H1 (cell line): ENCODE measurements at regions not wholly inside any gene's neighbourhood (a gene's known extent, or its start where the extent isn't known, plus 50 kb on each side); places are given as distances from the start of the nearest gene placed in this dataset.

Experiments
- CTCF ChIA-PET: fragments of 300-600 bp; sonication (Branson Sonifier 250); formaldehyde crosslinking; loops from one replicate; lab custom pipeline; 2021; ENCODE audit not compliant: partially characterized antibody; lab: Charles Lee
- POLR2A ChIA-PET: fragments of 300-600 bp; sonication (Branson Sonifier 250); formaldehyde crosslinking; loops from one replicate; lab custom pipeline; 2021; ENCODE audit warnings: inconsistent platforms; ENCODE audit not compliant: partially characterized antibody; lab: Charles Lee
- DNase-seq, 2 experiments: peaks; one replicate each; pipeline versions ENCODE4 v3.0.0 to v3.0.0-alpha.2; 2010 to 2022; ENCODE audit warnings: low spot score in 2 of 2, low read depth in 1 of 2, mixed read lengths in 1 of 2
- FAIRE-seq: peaks from 2 replicates; lab custom pipeline; 2011; peaks lifted over from hg19 to GRCh38; lab: Jason Lieb, UNC
- H2AFZ ChIP-seq: 2 replicates; pipeline ENCODE4 v1.8.1; 2012; ENCODE audit warnings: low read length, inconsistent platforms
- H2AK5ac ChIP-seq: 2 replicates; pipeline ENCODE4 v1.6.1; 2013; ENCODE audit warnings: low read depth, low read length
- H2BK120ac ChIP-seq: replicated peaks from 2 replicates; pipeline ENCODE3; 2013; ENCODE audit warnings: low read depth, low read length, inconsistent platforms
- H2BK12ac ChIP-seq: 2 replicates; pipeline ENCODE4 v1.6.1; 2013; ENCODE audit warnings: low read depth, low read length
- H2BK15ac ChIP-seq: 2 replicates; pipeline ENCODE4 v1.6.1; 2013; ENCODE audit warnings: low read length
- H2BK20ac ChIP-seq: 2 replicates; pipeline ENCODE4 v1.6.1; 2013; ENCODE audit warnings: low read length
- H2BK5ac ChIP-seq: 2 replicates; pipeline ENCODE4 v1.6.1; 2013; ENCODE audit warnings: low read depth, low read length
- H3K14ac ChIP-seq: 2 replicates; pipeline ENCODE4 v1.6.1; 2013; ENCODE audit warnings: inconsistent platforms; ENCODE audit not compliant: insufficient read length
- H3K18ac ChIP-seq: 2 replicates; pipeline ENCODE4 v1.6.1; 2013; ENCODE audit warnings: low read length; ENCODE audit errors: extremely low read depth
- H3K23ac ChIP-seq: 2 replicates; pipeline ENCODE4 v1.6.1; 2013; ENCODE audit warnings: inconsistent platforms; ENCODE audit not compliant: insufficient read length
- H3K23me2 ChIP-seq: 2 replicates; pipeline ENCODE4 v1.6.1; 2013; ENCODE audit warnings: low read depth, low read length
- H3K27ac ChIP-seq: 2 replicates; pipeline ENCODE4 v1.6.1; 2011; ENCODE audit warnings: low read depth, low read length, inconsistent platforms
- H3K27me3 ChIP-seq, 4 experiments: replicated peaks in 1 of 4; 1 replicate in 1 of 4; 2 replicates in 3 of 4; pipeline versions ENCODE4 v1.6.1 to v1.8.1; 2011 to 2013; ENCODE audit warnings: low read length in 3 of 4, mild to moderate bottlenecking in 3 of 4, inconsistent platforms in 2 of 4, mixed read lengths in 2 of 4, moderate library complexity in 1 of 4; ENCODE audit not compliant: control insufficient read depth in 3 of 4, insufficient read depth in 3 of 4; ENCODE audit errors: extremely low read depth in 1 of 4
- H3K36me3 ChIP-seq, 4 experiments: 2 replicates each; pipeline versions ENCODE4 v1.6.1 to v1.8.1; 2011 to 2013; ENCODE audit warnings: mild to moderate bottlenecking in 4 of 4, low read length in 3 of 4, moderate library complexity in 2 of 4, control low read depth in 1 of 4, inconsistent platforms in 1 of 4; ENCODE audit not compliant: insufficient read depth in 4 of 4, control insufficient read depth in 2 of 4
- H3K4ac ChIP-seq: replicated peaks from 2 replicates; pipeline ENCODE3; 2013; ENCODE audit warnings: low read length, low read depth, mixed read lengths, inconsistent platforms; ENCODE audit not compliant: insufficient read length
- H3K4me1 ChIP-seq, 4 experiments: replicated peaks in 1 of 4; 1 replicate in 1 of 4; 2 replicates in 3 of 4; pipeline versions ENCODE4 v1.6.1 to v1.8.1; 2011 to 2013; ENCODE audit warnings: low read length in 3 of 4, inconsistent platforms in 2 of 4, mixed read lengths in 1 of 4; ENCODE audit not compliant: insufficient read depth in 4 of 4, control insufficient read depth in 3 of 4
- H3K4me2 ChIP-seq, 2 experiments: 2 replicates each; pipeline versions ENCODE4 v1.6.1 to v1.8.1; 2011 to 2013; ENCODE audit warnings: low read depth in 2 of 2, low read length in 2 of 2, control low read depth in 1 of 2, inconsistent platforms in 1 of 2, mild to moderate bottlenecking in 1 of 2; ENCODE audit not compliant: insufficient read depth in 1 of 2
- H3K4me3 ChIP-seq, 4 experiments: fragments of 200-600, 300-600 bp in 1 of 4; sonication (generic), shearing (Covaris generic), sonication (Bioruptor Twin) in 1 of 4; 2 replicates each; pipeline versions ENCODE4 v1.5.1 to v1.8.1; 2011 to 2016; ENCODE audit warnings: low read length in 4 of 4, low read depth in 3 of 4, control low read depth in 2 of 4, inconsistent platforms in 2 of 4, mild to moderate bottlenecking in 2 of 4, mixed read lengths in 1 of 4, moderate library complexity in 1 of 4; ENCODE audit not compliant: insufficient read depth in 2 of 4; ENCODE audit errors: extremely low read depth in 1 of 4
- H3K56ac ChIP-seq: replicated peaks from 2 replicates; pipeline ENCODE3; 2013; ENCODE audit warnings: low read depth, mild to moderate bottlenecking, mixed read lengths, low read length, inconsistent platforms; ENCODE audit not compliant: insufficient read length
- H3K79me1 ChIP-seq: 2 replicates; pipeline ENCODE4 v1.6.1; 2013; ENCODE audit warnings: low read depth, low read length, control low read depth
- H3K79me2 ChIP-seq, 2 experiments: 2 replicates each; pipeline versions ENCODE4 v1.6.1 to v1.8.1; 2012 to 2013; ENCODE audit warnings: low read length in 2 of 2, mild to moderate bottlenecking in 2 of 2, inconsistent platforms in 1 of 2; ENCODE audit not compliant: insufficient read depth in 2 of 2, control insufficient read depth in 1 of 2
- H3K9ac ChIP-seq, 4 experiments: replicated peaks in 1 of 4; 1 replicate in 1 of 4; 2 replicates in 3 of 4; pipeline versions ENCODE4 v1.6.1 to v1.8.1; 2011 to 2013; ENCODE audit warnings: low read depth in 3 of 4, low read length in 3 of 4, control low read depth in 2 of 4, mild to moderate bottlenecking in 2 of 4, moderate library complexity in 2 of 4, inconsistent platforms in 1 of 4; ENCODE audit errors: extremely low read depth in 1 of 4
- H3K9me3 ChIP-seq, 2 experiments: 2 replicates each; pipeline versions ENCODE4 v1.6.1 to v1.8.1; 2012 to 2013; ENCODE audit warnings: mild to moderate bottlenecking in 2 of 2, moderate library complexity in 2 of 2, control low read depth in 1 of 2, inconsistent platforms in 1 of 2, low read depth in 1 of 2, low read length in 1 of 2, mixed read lengths in 1 of 2; ENCODE audit not compliant: insufficient read depth in 2 of 2
- H4K20me1 ChIP-seq, 2 experiments: replicated peaks in 1 of 2; 2 replicates each; pipeline versions ENCODE3 to v1.8.1; 2011 to 2013; ENCODE audit warnings: inconsistent platforms in 2 of 2, low read length in 2 of 2, mild to moderate bottlenecking in 1 of 2; ENCODE audit not compliant: insufficient read depth in 2 of 2, control insufficient read depth in 1 of 2
- H4K5ac ChIP-seq: 2 replicates; pipeline ENCODE4 v1.6.1; 2013; ENCODE audit warnings: low read length, low read depth, mixed read lengths, inconsistent platforms; ENCODE audit not compliant: insufficient read length
- H4K8ac ChIP-seq: 2 replicates; pipeline ENCODE4 v1.8.0; 2013; ENCODE audit warnings: mild to moderate bottlenecking, moderate library complexity, low read length, inconsistent platforms; ENCODE audit not compliant: insufficient read depth; ENCODE audit errors: extremely low read depth
- H4K91ac ChIP-seq: replicated peaks from 2 replicates; pipeline ENCODE3; 2013; ENCODE audit warnings: low read length, mixed read lengths, inconsistent platforms; ENCODE audit not compliant: insufficient read length
- JUN ChIP-seq: IDR thresholded peaks from 2 replicates; pipeline ENCODE4 v1.6.1; 2011; ENCODE audit warnings: low read depth, mild to moderate bottlenecking, improper control_type of control experiment, low read length
- KDM4A ChIP-seq: IDR thresholded peaks from one replicate; pipeline ENCODE4 v1.7.1; 2012; ENCODE audit warnings: low read depth, mild to moderate bottlenecking, moderate library complexity, low read length, inconsistent platforms; ENCODE audit not compliant: severe bottlenecking
- NRF1 ChIP-seq: IDR thresholded peaks from 2 replicates; pipeline ENCODE4 v1.6.1; 2011; ENCODE audit warnings: mild to moderate bottlenecking, low read depth, low read length, improper control_type of control experiment
- RAD21 ChIP-seq, 2 experiments: IDR thresholded peaks in 1 of 2; conservative IDR thresholded peaks in 1 of 2; 2 replicates each; pipeline ENCODE4 v1.6.1; 2011; ENCODE audit warnings: low read depth in 2 of 2, low read length in 2 of 2, improper control_type of control experiment in 1 of 2, inconsistent platforms in 1 of 2, mild to moderate bottlenecking in 1 of 2, moderate library complexity in 1 of 2
- SIRT6 ChIP-seq: IDR thresholded peaks from one replicate; pipeline ENCODE4 v1.7.1; 2012; ENCODE audit warnings: low read length, inconsistent platforms
- SIX5 ChIP-seq: IDR thresholded peaks from 2 replicates; pipeline ENCODE4 v1.6.1; 2011; ENCODE audit warnings: mild to moderate bottlenecking, low read depth, low read length
- SUZ12 ChIP-seq: fragments of 200-600 bp; sonication (generic); IDR thresholded peaks from 2 replicates; pipeline ENCODE4 v1.6.1; 2012; ENCODE audit warnings: mild to moderate bottlenecking, inconsistent platforms, low read length, moderate library complexity, mixed read lengths
- WGBS, 2 experiments: shearing (Covaris generic) in 1 of 2; methylation state at CpG; one replicate each; pipeline versions ENCODE4 v1.1.6 to v1.1.7; 2013 to 2015; ENCODE audit warnings: low lambda C conversion rate in 2 of 2, mixed read lengths in 2 of 2, inconsistent platforms in 1 of 2, low coverage in 1 of 2, missing lambda C conversion rate in 1 of 2; ENCODE audit not compliant: insufficient replicate concordance in 2 of 2, insufficient coverage in 1 of 2, insufficient read length in 1 of 2; ENCODE audit errors: extremely low coverage in 1 of 2, missing lambda C conversion rate in 1 of 2; 5-methylcytosine and 5-hydroxymethylcytosine counted together
- TF ChIP-seq, protein P1 (sequence below): IDR thresholded peaks from 2 replicates; pipeline ENCODE4 v1.6.1; 2012; ENCODE audit warnings: low read length, inconsistent platforms

DNA sequence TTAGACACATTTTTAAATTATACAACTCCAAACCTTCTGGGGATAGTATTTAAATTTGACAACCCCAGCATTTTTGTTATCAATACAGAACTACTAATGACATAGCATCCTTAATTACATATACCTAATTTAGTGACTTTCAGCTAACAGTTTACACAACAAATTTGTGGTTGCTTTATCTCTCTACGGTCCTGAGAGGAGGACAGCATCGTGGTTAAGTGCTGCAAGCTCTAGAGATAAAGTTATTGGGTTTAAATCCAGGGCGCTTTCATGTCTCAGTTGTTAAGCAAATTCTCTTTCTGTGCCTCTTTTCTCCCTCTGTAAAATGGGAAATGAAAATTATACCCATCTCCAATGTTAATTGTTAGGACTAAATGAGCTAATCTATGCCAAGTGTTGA is 129.3 kb downstream of the METTL4 start:
- Histone ChIP-seq H2BK20ac (no peak overlapping the region), H2AK5ac (no peak overlapping the region), H4K20me1 (no peaks in the 10 kb centered on the region), H3K27me3 (no peaks in the 10 kb centered on the region), H2BK5ac (no peak overlapping the region), H3K79me2 (no peaks in the 10 kb centered on the region), H4K5ac (no peak overlapping the region), H3K4me1 (no peaks in the 10 kb centered on the region), H3K18ac (no peak overlapping the region), H3K79me1 (no peaks in the 10 kb centered on the region), H3K23ac (no peak overlapping the region), H3K4me3 (no peak overlapping the region), H3K9ac (no peak overlapping the region), H2BK120ac (no peak overlapping the region), H3K9me3 (peaks cover 7 to 14% of the 10 kb centered on the region in 2 experiments; a peak in 3 of 4 replicates), H3K56ac (no peak overlapping the region), H3K36me3 (no peaks in the 10 kb centered on the region), H3K23me2 (no peaks in the 10 kb centered on the region), H3K4me2 (no peak overlapping the region), H2BK15ac (no peak overlapping the region), H2AFZ (no peak overlapping the region), H4K91ac (no peak overlapping the region), H4K8ac (no peak overlapping the region), H3K27ac (no peak overlapping the region), H3K14ac (no peak overlapping the region), H3K4ac (no peak overlapping the region), H2BK12ac (no peak overlapping the region)
- ChIA-PET POLR2A (no interaction called here), CTCF (interaction anchor here (0.9 to 1.8 kb wide), 2 partner anchors 10 to 30 kb away, joined by 3 to 4 read pairs; no protein-coding TSS in a partner anchor)
- TF ChIP-seq JUN = no peak
- TF ChIP-seq SUZ12 = no peak
- no peak for TF ChIP-seq KDM4A
- TF ChIP-seq RAD21 (IDR thresholded peaks at IDR 0.05 in 1 of 2, conservative IDR thresholded peaks at IDR 0.05 in 1 of 2; ENCODE audit: low read depth in 2 of 2, low read length in 2 of 2) = no peak
- TF ChIP-seq, protein P1, sequence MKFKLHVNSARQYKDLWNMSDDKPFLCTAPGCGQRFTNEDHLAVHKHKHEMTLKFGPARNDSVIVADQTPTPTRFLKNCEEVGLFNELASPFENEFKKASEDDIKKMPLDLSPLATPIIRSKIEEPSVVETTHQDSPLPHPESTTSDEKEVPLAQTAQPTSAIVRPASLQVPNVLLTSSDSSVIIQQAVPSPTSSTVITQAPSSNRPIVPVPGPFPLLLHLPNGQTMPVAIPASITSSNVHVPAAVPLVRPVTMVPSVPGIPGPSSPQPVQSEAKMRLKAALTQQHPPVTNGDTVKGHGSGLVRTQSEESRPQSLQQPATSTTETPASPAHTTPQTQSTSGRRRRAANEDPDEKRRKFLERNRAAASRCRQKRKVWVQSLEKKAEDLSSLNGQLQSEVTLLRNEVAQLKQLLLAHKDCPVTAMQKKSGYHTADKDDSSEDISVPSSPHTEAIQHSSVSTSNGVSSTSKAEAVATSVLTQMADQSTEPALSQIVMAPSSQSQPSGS = no peak
- TF ChIP-seq SIX5 = no peak
- no peak for TF ChIP-seq SIRT6
- TF ChIP-seq NRF1 = no peak
- no peak for FAIRE-seq
- WGBS, 2 experiments = 62% methylated on average over 3 of the region's 3 CpGs; no CpG with 5 or more reads in 1 of the 2 experiments
- no peak for DNase-seq
